Right lobe of liver (tissue), 6 donors: ENCODE measurements at regions not wholly inside any gene's neighbourhood (a gene's known extent, or its start where the extent isn't known, plus 50 kb on each side); places are given as distances from the start of the nearest gene placed in this dataset.
"Not testable (repeated sequence)": the region's sequence is repeated elsewhere in the genome, so short reads cannot be mapped to it uniquely, and the experiment has no call there.

Experiments
- ATAC-seq, 4 donors: fragments of 200-7000 bp; cut with Tn5 transposase; one replicate each; pipeline ENCODE4 v1.9.1; 2020; ENCODE audit warnings: mild to moderate bottlenecking in 4 of 4, moderate library complexity in 4 of 4
- DNase-seq, 3 donors: peaks; one replicate each; pipeline ENCODE4 v3.0.0-alpha.2; 2020
- H3K27ac ChIP-seq, 3 donors: fragments of 200-600 bp; one replicate each; pipeline ENCODE4 v1.8.0; 2022
- H3K27me3 ChIP-seq, 2 donors: fragments of 200-600 bp; one replicate each; pipeline ENCODE4 v1.8.0; 2022
- H3K36me3 ChIP-seq, 4 donors: fragments of 200-600 bp; sonication (generic) in 1 of 4; one replicate each; pipeline versions ENCODE4 v1.5.1 to v1.8.0; 2017 to 2022; ENCODE audit warnings: control low read depth in 1 of 4
- H3K4me1 ChIP-seq, 4 donors: fragments of 200-600 bp; sonication (generic) in 1 of 4; one replicate each; pipeline versions ENCODE4 v1.5.1 to v1.8.0; 2017 to 2022; ENCODE audit warnings: control low read depth in 1 of 4
- H3K4me3 ChIP-seq, 3 donors: fragments of 200-600 bp; one replicate each; pipeline ENCODE4 v1.8.0; 2022
- H3K9me3 ChIP-seq, 4 donors: fragments of 200-600 bp; sonication (generic) in 1 of 4; one replicate each; pipeline versions ENCODE4 v1.5.1 to v1.8.0; 2017 to 2022; ENCODE audit warnings: control low read depth in 1 of 4
- CTCF ChIP-seq, 4 donors: fragments of 200-600 bp in 3 of 4; fragments of 450-650 bp in 1 of 4; IDR thresholded peaks; one replicate each; pipeline versions ENCODE4 v1.5.1 to v1.8.0; 2016 to 2022; ENCODE audit warnings: antibody characterized with exemption in 4 of 4, mild to moderate bottlenecking in 2 of 4
- POLR2A ChIP-seq: fragments of 450-650 bp; IDR thresholded peaks from one replicate; pipeline ENCODE4 v1.6.1; 2017; ENCODE audit warnings: antibody characterized with exemption, mild to moderate bottlenecking
- WGBS: methylation state at CpG from one replicate; pipeline ENCODE4 v1.1.6; 2018; ENCODE audit warnings: low coverage, low lambda C conversion rate; ENCODE audit not compliant: insufficient coverage; ENCODE audit errors: missing lambda C conversion rate; 5-methylcytosine and 5-hydroxymethylcytosine counted together
- intact Hi-C, 2 donors: fragments of 100-400 bp; cut with DNase I; formaldehyde crosslinking; loops; one replicate each; pipeline versions ENCODE4 v1.11.2 to v1.14.1; 2022
- donor health status: DM: no; HTN: yes; CAD: no.
- donor health status: DM: no; HTN: no; CAD: no.
- donor health status: DM: no; HTN: no; CAD: no.
- donor health status: DM: no; HTN: yes; CAD: no.
- donor health status: DM: no; HTN: yes; CAD: no.

GRCh38 chr2:114283774-114284173, 158.7 kb upstream of the DPP10 start:
- no peak overlapping the region for H3K27ac ChIP-seq
- no peaks in the 10 kb centered on the region for H3K27me3 ChIP-seq
- H3K4me1 ChIP-seq, result no peaks in the 10 kb centered on the region
- H3K9me3 ChIP-seq, result peaks cover 0 to 5% (median 0%) of the 10 kb centered on the region in 4 donors
- no peak for ATAC-seq
- H3K36me3 ChIP-seq, result no peaks in the 10 kb centered on the region
- H3K4me3 ChIP-seq, result no peak overlapping the region
- TF ChIP-seq CTCF (IDR thresholded peaks at IDR 0.05) (no peak), POLR2A (no peak)
- intact Hi-C loops, result no loop called here
- WGBS, result 66% methylated on average over 5 of the region's 5 CpGs
- no peak for DNase-seq

DNA sequence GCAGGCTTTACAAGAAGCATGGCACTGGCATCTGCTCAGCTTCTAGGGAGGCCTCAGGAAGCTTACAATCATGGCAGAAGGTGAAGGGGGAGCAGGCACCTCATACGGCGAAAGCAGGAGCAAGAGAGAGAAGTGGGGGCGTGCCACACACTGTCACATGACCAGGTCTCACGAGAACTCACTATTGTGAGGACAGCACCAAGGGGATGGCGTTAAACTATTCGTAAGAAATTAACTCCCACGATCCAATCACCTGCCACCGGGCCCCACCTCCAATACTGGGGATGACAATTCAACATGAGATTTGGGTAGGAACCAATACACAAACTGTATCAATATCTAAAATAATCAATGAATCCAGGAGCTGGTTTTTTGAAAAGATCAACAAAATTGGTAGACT, 156.0 kb upstream of the DPP10 start:
- H3K27me3 ChIP-seq, result no peaks in the 10 kb centered on the region
- intact Hi-C loops, result no loop called here
- WGBS, result 78% methylated on average over 7 of the region's 8 CpGs
- DNase-seq (no peak), ATAC-seq (no peak)
- H3K4me1 ChIP-seq, result no peaks in the 10 kb centered on the region
- no peak overlapping the region for H3K27ac ChIP-seq
- no peak overlapping the region for H3K4me3 ChIP-seq
- H3K9me3 ChIP-seq, result peaks cover 0 to 5% (median 0%) of the 10 kb centered on the region in 4 donors
- TF ChIP-seq CTCF (IDR thresholded peaks at IDR 0.05), result no peak
- TF ChIP-seq POLR2A, result no peak
- H3K36me3 ChIP-seq, result no peaks in the 10 kb centered on the region

DNA sequence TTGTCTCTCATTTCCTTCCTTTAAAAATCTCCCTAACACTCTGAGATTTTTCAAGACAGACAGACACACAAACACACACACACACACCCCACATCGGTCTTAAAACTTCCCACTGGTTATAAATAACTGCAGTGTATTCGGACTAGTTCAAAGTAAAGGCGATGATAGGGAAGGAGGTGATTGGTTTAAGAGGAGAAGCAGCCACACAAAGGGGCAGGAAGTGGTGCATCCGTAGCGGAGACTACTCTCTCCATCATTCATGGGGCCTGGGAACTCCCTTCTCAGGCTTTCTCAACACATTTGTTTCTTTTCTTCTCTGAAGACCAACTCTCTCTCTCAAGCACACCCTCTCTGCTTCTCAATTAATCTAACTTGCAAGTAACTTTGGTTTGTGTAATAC, 149.1 kb upstream of the DPP10 start:
- H3K27me3 ChIP-seq, result no peaks in the 10 kb centered on the region
- no peak for ATAC-seq
- H3K27ac ChIP-seq, result no peak overlapping the region
- no peak overlapping the region for H3K4me3 ChIP-seq
- no peak for DNase-seq
- no peak for TF ChIP-seq CTCF (IDR thresholded peaks at IDR 0.05)
- TF ChIP-seq POLR2A, result no peak
- WGBS, result 47% methylated on average over 4 of the region's 5 CpGs
- no peaks in the 10 kb centered on the region for H3K9me3 ChIP-seq
- H3K36me3 ChIP-seq, result no peaks in the 10 kb centered on the region
- no peaks in the 10 kb centered on the region for H3K4me1 ChIP-seq
- intact Hi-C loops, result no loop called here

GRCh38 chr2:114294741-114295140, 147.7 kb upstream of the DPP10 start:
- no peak for ATAC-seq
- 19% methylated on average over 5 of the region's 6 CpGs for WGBS
- DNase-seq, result no peak
- no peaks in the 10 kb centered on the region for H3K27me3 ChIP-seq
- H3K27ac ChIP-seq, result no peak overlapping the region
- intact Hi-C loops, result no loop called here
- H3K9me3 ChIP-seq, result no peaks in the 10 kb centered on the region
- H3K4me3 ChIP-seq, result no peak overlapping the region
- TF ChIP-seq CTCF (IDR thresholded peaks at IDR 0.05) (no peak), POLR2A (no peak)
- no peaks in the 10 kb centered on the region for H3K36me3 ChIP-seq
- no peaks in the 10 kb centered on the region for H3K4me1 ChIP-seq

- 79% methylated on average over 2 of the region's 3 CpGs for WGBS
- H3K27me3 ChIP-seq, H3K9me3 ChIP-seq, H3K4me3 ChIP-seq, intact Hi-C loops, ATAC-seq, H3K36me3 ChIP-seq, H3K4me1 ChIP-seq, DNase-seq, H3K27ac ChIP-seq: not testable (repeated sequence)
These were observed 142.1 kb upstream of the DPP10 start for GRCh38 chr2:114300351-114300750.
